ENCODE measurements at regions not wholly inside any gene's neighbourhood (a gene's known extent, or its start where the extent isn't known, plus 50 kb on each side); places are given as distances from the start of the nearest gene placed in this dataset.

DNA sequence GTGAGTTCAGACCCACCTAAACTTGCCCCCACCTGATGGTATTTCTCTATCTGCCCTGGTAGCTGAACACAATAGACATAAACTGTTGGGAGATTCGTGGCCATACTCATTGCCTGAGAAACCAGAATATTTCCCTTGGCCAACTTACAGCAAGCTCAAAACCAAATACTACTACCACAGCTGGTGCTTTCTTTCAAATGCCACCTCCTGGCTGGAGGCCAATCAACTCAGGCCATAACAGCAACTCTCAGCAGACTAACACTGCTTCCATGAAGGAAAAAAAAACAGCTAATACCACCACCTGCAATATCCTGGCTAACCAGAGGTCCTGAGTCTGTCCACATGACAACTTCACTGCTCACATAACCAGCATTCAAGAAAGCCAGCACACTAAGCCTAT, 373.1 kb downstream of the CMPK2 start:
- no peaks in the 10 kb centered on the region for H3K9me3 Mint-ChIP-seq (ENCODE audit: unreplicated experiment)
- no peak overlapping the region for H3K27ac Mint-ChIP-seq (ENCODE audit: unreplicated experiment)
- TF ChIP-seq, protein P1, sequence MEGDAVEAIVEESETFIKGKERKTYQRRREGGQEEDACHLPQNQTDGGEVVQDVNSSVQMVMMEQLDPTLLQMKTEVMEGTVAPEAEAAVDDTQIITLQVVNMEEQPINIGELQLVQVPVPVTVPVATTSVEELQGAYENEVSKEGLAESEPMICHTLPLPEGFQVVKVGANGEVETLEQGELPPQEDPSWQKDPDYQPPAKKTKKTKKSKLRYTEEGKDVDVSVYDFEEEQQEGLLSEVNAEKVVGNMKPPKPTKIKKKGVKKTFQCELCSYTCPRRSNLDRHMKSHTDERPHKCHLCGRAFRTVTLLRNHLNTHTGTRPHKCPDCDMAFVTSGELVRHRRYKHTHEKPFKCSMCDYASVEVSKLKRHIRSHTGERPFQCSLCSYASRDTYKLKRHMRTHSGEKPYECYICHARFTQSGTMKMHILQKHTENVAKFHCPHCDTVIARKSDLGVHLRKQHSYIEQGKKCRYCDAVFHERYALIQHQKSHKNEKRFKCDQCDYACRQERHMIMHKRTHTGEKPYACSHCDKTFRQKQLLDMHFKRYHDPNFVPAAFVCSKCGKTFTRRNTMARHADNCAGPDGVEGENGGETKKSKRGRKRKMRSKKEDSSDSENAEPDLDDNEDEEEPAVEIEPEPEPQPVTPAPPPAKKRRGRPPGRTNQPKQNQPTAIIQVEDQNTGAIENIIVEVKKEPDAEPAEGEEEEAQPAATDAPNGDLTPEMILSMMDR (IDR thresholded peaks at IDR 0.05): no peak
- no peak overlapping the region for H3K4me3 Mint-ChIP-seq (ENCODE audit: unreplicated experiment)
- no peaks in the 10 kb centered on the region for H3K27me3 Mint-ChIP-seq (ENCODE audit: unreplicated experiment)
- DNase-seq (ENCODE audit: extremely low spot score, unreplicated experiment): no peak
- peaks cover 14% of the 10 kb centered on the region for H3K4me1 Mint-ChIP-seq (ENCODE audit: unreplicated experiment)
- H3K36me3 Mint-ChIP-seq (ENCODE audit: unreplicated experiment): no peaks in the 10 kb centered on the region

DNA sequence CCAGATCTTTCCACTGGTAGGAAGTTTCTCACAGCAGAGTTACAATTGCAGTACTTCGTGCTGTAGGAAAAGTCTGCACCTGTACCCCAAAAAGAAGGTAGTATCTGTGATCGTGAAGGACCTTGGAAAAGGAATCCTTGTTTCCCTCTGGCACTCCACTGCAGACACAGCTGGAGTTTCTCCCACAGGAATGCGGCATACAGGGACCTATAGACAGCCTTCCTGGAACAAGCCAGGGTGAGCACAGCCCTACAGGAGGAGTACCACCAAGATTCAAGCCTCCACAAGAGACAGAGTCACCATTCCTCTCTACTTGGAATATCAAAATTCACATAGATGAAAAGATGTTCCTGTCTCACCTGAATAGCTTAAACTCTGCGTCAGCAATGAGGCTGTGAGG, 372.4 kb downstream of the CMPK2 start:
- Mint-ChIP-seq H3K4me3 (ENCODE audit: unreplicated experiment) (no peak overlapping the region), H3K27me3 (ENCODE audit: unreplicated experiment) (no peaks in the 10 kb centered on the region), H3K27ac (ENCODE audit: unreplicated experiment) (no peak overlapping the region), H3K36me3 (ENCODE audit: unreplicated experiment) (no peaks in the 10 kb centered on the region), H3K4me1 (ENCODE audit: unreplicated experiment) (peaks cover 14% of the 10 kb centered on the region), H3K9me3 (ENCODE audit: unreplicated experiment) (no peaks in the 10 kb centered on the region)
- TF ChIP-seq, protein P1 (IDR thresholded peaks at IDR 0.05): no peak
- DNase-seq (ENCODE audit: extremely low spot score, unreplicated experiment): no peak

DNA sequence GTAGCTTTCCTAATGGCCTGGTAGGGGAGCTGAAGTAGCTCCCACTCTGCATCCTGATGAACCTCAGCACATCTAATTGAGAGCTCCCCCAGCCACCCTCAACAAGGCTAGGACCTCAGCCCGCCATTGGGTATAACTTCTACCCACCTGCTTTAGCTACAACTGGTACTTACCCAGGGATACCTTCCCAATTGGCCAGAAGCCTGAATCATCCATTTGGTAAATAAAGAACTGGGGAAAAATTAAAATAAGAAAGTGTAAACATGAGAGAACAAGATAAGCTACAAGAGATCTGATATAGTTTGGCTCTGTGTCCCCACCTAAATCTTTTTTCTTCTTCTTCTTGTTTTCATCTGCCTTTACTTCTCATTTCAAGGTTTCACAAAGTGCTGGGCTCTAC, 372.0 kb downstream of the CMPK2 start:
- Mint-ChIP-seq H3K4me3 (ENCODE audit: unreplicated experiment) (no peak overlapping the region), H3K36me3 (ENCODE audit: unreplicated experiment) (no peaks in the 10 kb centered on the region), H3K4me1 (ENCODE audit: unreplicated experiment) (peaks cover 14% of the 10 kb centered on the region), H3K27me3 (ENCODE audit: unreplicated experiment) (no peaks in the 10 kb centered on the region), H3K27ac (ENCODE audit: unreplicated experiment) (no peak overlapping the region), H3K9me3 (ENCODE audit: unreplicated experiment) (no peaks in the 10 kb centered on the region)
- no peak for DNase-seq (ENCODE audit: extremely low spot score, unreplicated experiment)
- TF ChIP-seq, protein P1 (IDR thresholded peaks at IDR 0.05): no peak

- TF ChIP-seq, protein P1 (IDR thresholded peaks at IDR 0.05): no peak
- no peaks in the 10 kb centered on the region for H3K9me3 Mint-ChIP-seq (ENCODE audit: unreplicated experiment)
- H3K4me1 Mint-ChIP-seq (ENCODE audit: unreplicated experiment): peaks cover 14% of the 10 kb centered on the region
- no peaks in the 10 kb centered on the region for H3K36me3 Mint-ChIP-seq (ENCODE audit: unreplicated experiment)
- H3K27me3 Mint-ChIP-seq (ENCODE audit: unreplicated experiment): no peaks in the 10 kb centered on the region
- no peak overlapping the region for H3K27ac Mint-ChIP-seq (ENCODE audit: unreplicated experiment)
- DNase-seq (ENCODE audit: extremely low spot score, unreplicated experiment): no peak
- H3K4me3 Mint-ChIP-seq (ENCODE audit: unreplicated experiment): no peak overlapping the region
Measured at GRCh38 chr2:6495466-6495865, 370.2 kb downstream of the CMPK2 start.

GRCh38 chr2:6496376-6496775, 369.3 kb downstream of the CMPK2 start:
- Mint-ChIP-seq H3K4me1 (ENCODE audit: unreplicated experiment) (peaks cover 11% of the 10 kb centered on the region), H3K36me3 (ENCODE audit: unreplicated experiment) (no peaks in the 10 kb centered on the region), H3K9me3 (ENCODE audit: unreplicated experiment) (no peaks in the 10 kb centered on the region), H3K4me3 (ENCODE audit: unreplicated experiment) (no peak overlapping the region), H3K27me3 (ENCODE audit: unreplicated experiment) (no peaks in the 10 kb centered on the region), H3K27ac (ENCODE audit: unreplicated experiment) (no peak overlapping the region)
- DNase-seq (ENCODE audit: extremely low spot score, unreplicated experiment): no peak
- TF ChIP-seq, protein P1 (IDR thresholded peaks at IDR 0.05): no peak

All from osteocyte (in vitro differentiated cells).